Left ventricle myocardium inferior (tissue), 1 donor: ENCODE measurements at regions not wholly inside any gene's neighbourhood (a gene's known extent, or its start where the extent isn't known, plus 50 kb on each side); places are given as distances from the start of the nearest gene placed in this dataset.
"Not testable (repeated sequence)": the region's sequence is repeated elsewhere in the genome, so short reads cannot be mapped to it uniquely, and the experiment has no call there.

Experiments used
- DNase-seq: peaks from one replicate; pipeline ENCODE4 v3.0.0-alpha.2; 2020
- H3K27ac ChIP-seq: fragments of 200-600 bp; replicated peaks from 2 replicates; pipeline ENCODE4 v1.8.0; 2021
- H3K27me3 ChIP-seq: fragments of 200-600 bp; 2 replicates; pipeline ENCODE4 v1.8.0; 2021; ENCODE audit warnings: low read depth
- H3K36me3 ChIP-seq: fragments of 200-600 bp; 2 replicates; pipeline ENCODE4 v1.8.0; 2021
- H3K4me1 ChIP-seq: fragments of 200-600 bp; 2 replicates; pipeline ENCODE4 v1.8.0; 2021
- H3K4me3 ChIP-seq: fragments of 200-600 bp; 2 replicates; pipeline ENCODE4 v1.8.0; 2021; ENCODE audit warnings: mild to moderate bottlenecking, moderate library complexity
- H3K9me3 ChIP-seq: fragments of 200-600 bp; replicated peaks from 2 replicates; pipeline ENCODE4 v1.8.0; 2021
- intact Hi-C: fragments of 100-400 bp; cut with micrococcal nuclease; formaldehyde crosslinking; loops from one replicate; pipeline ENCODE4 v1.11.0; 2022
- TF ChIP-seq, protein P1 (sequence below): fragments of 200-600 bp; IDR thresholded peaks from 2 replicates; pipeline ENCODE4 v1.8.0; 2021; ENCODE audit warnings: antibody characterized with exemption, mild to moderate bottlenecking, borderline replicate concordance
- donor health status: DM: no; HTN: yes; CAD: no; lungs with severe emphysema.

DNA sequence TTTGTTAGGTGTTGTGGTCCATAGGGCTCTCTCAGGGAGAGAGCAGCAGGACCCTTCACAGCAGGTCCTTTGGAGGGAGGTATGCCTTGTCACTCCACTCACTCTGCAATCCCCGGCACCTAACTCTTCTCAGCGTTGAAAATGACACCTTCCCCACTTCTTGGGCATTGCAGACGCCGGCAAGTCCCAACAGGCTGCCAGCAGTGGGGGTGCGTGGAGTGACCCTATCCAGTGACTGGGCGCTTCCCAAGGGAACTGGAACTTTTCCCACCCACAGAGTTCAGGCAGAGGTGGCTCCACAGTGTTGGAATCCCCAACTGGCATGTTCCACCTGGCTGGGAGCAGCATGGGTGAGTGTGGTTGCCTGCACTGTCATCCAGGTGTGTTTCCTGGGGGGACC, 705.1 kb upstream of the FRG1 start:
- H3K9me3 ChIP-seq = peaks cover 14% of the 10 kb centered on the region
- H3K27me3 ChIP-seq = no peaks in the 10 kb centered on the region
- no peak overlapping the region for H3K27ac ChIP-seq
- TF ChIP-seq, protein P1, sequence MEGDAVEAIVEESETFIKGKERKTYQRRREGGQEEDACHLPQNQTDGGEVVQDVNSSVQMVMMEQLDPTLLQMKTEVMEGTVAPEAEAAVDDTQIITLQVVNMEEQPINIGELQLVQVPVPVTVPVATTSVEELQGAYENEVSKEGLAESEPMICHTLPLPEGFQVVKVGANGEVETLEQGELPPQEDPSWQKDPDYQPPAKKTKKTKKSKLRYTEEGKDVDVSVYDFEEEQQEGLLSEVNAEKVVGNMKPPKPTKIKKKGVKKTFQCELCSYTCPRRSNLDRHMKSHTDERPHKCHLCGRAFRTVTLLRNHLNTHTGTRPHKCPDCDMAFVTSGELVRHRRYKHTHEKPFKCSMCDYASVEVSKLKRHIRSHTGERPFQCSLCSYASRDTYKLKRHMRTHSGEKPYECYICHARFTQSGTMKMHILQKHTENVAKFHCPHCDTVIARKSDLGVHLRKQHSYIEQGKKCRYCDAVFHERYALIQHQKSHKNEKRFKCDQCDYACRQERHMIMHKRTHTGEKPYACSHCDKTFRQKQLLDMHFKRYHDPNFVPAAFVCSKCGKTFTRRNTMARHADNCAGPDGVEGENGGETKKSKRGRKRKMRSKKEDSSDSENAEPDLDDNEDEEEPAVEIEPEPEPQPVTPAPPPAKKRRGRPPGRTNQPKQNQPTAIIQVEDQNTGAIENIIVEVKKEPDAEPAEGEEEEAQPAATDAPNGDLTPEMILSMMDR = no peak
- no peaks in the 10 kb centered on the region for H3K36me3 ChIP-seq
- no peak overlapping the region for H3K4me3 ChIP-seq
- DNase-seq = no peak
- intact Hi-C loops = no loop called here
- H3K4me1 ChIP-seq = no peaks in the 10 kb centered on the region

DNA sequence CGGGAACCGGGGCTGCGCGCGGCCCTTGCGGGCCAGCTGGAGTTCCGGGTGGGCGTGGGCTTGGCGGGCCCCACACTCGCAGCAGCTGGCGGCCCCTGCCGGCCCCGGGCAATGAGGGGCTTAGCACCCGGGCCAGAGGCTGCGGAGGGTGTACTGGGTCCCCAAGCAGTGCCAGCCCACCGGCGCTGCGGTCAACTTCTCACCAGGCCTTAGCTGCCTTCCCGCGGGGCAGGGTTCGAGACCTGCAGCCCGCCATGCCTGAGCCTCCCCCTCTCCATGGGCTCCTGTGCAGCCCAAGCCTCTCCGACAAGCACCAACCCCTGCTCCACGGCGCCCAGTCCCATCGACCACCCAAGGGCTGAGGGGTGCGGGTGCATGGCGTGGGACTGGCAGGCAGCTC, 704.4 kb upstream of the FRG1 start:
- H3K36me3 ChIP-seq, H3K27me3 ChIP-seq, H3K27ac ChIP-seq, DNase-seq, H3K4me1 ChIP-seq, intact Hi-C loops, H3K4me3 ChIP-seq: not testable (repeated sequence)
- H3K9me3 ChIP-seq = peaks cover 16% of the 10 kb centered on the region

DNA sequence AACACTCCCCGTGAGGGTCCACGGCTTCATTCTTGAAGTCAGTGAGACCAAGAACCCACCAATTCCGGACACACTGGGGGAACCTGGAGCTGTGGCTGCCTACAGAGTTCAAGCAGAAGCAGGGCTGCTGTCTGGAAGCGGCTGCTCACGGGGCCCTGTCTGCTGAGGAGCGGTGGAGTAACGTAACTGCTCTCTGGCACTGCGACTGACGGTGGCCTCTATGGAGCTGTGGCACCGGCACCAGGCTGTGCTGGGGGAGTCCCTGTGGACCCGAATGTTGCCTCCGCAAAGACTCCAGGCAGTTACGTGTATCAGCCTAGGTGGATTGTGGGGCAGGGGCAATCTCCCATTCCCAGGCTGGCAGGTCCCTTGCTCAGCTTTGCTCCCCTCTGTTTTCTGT, 703.3 kb upstream of the FRG1 start:
- H3K4me3 ChIP-seq = no peak overlapping the region
- no peaks in the 10 kb centered on the region for H3K36me3 ChIP-seq
- H3K27me3 ChIP-seq = no peaks in the 10 kb centered on the region
- no peak for DNase-seq
- TF ChIP-seq, protein P1 = no peak
- no peak overlapping the region for H3K27ac ChIP-seq
- peaks cover 20% of the 10 kb centered on the region for H3K9me3 ChIP-seq
- intact Hi-C loops = no loop called here
- no peaks in the 10 kb centered on the region for H3K4me1 ChIP-seq

DNA sequence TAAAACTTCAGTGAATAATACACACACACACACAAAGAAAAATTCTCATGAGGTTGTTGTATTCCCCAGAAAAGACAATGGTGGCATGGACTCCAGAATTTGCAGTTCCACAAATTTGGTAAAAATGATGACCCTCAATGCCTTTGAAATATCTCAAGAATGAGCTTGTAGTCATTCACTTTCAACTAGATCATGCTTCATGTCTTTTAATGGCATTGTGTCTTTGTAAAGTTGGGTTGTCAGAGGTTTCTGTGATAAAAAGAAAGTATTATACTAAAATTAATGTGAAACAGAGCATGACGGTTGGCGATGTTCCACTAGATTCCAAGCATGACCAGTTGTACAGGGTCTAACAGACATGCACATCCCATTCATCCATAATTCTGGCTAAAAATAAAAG, 685.0 kb upstream of the FRG1 start:
- TF ChIP-seq, protein P1 = no peak
- Histone ChIP-seq H3K4me1 (no peaks in the 10 kb centered on the region), H3K27me3 (no peaks in the 10 kb centered on the region), H3K36me3 (no peaks in the 10 kb centered on the region), H3K4me3 (no peak overlapping the region), H3K9me3 (peaks cover 29% of the 10 kb centered on the region), H3K27ac (no peak overlapping the region)
- DNase-seq = no peak
- intact Hi-C loops = no loop called here

DNA sequence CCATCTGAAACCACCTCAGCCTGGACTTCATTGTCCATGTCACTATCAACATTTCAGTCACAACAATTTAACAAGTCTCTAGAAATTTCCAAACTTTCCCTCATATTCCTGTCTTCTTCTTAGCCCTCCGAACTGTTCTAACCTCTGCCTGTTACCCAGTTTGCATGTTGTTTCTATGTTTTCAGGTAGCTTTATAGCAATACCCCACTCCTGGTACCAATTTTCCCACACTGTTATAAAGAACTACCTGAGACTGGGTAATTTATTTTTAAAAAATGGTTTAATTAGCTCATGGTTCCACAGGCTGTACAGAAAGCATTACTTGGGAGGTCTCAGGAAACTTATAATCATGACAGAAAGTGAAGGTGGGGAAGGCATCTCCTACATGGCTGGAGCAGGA, 679.2 kb upstream of the FRG1 start:
- Histone ChIP-seq H3K27ac (no peak overlapping the region), H3K4me1 (no peaks in the 10 kb centered on the region), H3K36me3 (no peaks in the 10 kb centered on the region), H3K9me3 (peaks cover 14% of the 10 kb centered on the region), H3K27me3 (no peaks in the 10 kb centered on the region), H3K4me3 (no peak overlapping the region)
- intact Hi-C loops = no loop called here
- TF ChIP-seq, protein P1 = no peak
- DNase-seq = no peak

DNA sequence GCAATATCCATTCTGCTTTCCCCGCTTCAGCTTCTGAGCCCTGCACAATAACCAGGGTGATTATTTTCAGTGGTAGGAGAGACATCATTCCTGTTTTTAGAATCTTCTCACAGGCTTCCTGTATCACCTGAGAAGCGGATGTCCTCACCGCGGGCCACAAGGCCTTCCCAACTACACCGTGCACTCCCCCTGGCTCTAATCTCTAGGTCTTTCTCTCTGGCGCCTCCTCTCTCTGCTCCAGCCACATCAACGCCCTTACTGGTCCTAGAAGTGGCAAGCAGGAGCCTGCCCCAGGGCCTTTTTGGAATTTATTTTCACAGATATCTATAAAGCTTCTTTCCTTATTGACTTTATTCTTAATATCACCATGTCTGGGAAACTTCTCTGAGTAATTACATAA, 675.2 kb upstream of the FRG1 start:
- no peaks in the 10 kb centered on the region for H3K27me3 ChIP-seq
- H3K4me3 ChIP-seq = no peak overlapping the region
- TF ChIP-seq, protein P1 = no peak
- H3K27ac ChIP-seq = no peak overlapping the region
- no peaks in the 10 kb centered on the region for H3K4me1 ChIP-seq
- no peak for DNase-seq
- peaks cover 14% of the 10 kb centered on the region for H3K9me3 ChIP-seq
- no peaks in the 10 kb centered on the region for H3K36me3 ChIP-seq
- intact Hi-C loops = no loop called here
